Inferior parietal cortex (tissue), 1 donor: ENCODE measurements at regions not wholly inside any gene's neighbourhood (a gene's known extent, or its start where the extent isn't known, plus 50 kb on each side); places are given as distances from the start of the nearest gene placed in this dataset.

ENCODE experiments used
- DNase-seq: peaks from one replicate; pipeline ENCODE4 v3.0.0-alpha.2; 2016; ENCODE audit errors: extremely low spot score

DNA sequence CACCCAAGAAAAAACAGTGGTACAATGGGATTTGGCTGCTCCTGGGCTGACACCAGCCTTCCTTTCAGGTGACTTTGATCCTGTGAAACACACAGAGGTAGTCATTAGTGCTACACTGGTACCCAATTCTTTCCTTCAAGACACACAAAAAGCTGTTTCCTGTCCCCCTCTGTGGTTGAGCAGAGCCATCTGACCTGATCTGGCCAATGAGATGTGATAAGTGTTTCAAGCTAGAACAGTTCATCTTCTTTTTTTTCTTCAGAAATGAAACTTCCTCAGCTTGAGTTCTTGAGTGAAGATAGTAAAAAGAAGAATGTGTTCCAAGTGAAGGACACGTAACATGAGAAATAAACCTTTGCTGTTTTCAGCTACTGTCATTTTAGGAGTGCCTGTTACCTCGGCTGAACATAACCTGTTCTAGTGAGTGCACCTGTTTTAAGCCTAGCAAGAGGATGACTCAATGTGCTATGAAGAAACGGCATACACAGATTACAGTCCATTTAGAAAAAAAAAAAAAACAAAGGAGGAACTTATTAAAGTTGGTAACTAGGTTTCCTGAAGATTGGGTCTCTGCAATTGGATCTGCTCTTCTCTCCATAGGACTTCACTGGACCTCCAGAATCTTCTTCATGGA, 287.8 kb downstream of the GAS1 start:
- DNase-seq, result no peak

GRCh38 chr9:86655147-86655546, 292.2 kb downstream of the GAS1 start:
- DNase-seq, result no peak

DNA sequence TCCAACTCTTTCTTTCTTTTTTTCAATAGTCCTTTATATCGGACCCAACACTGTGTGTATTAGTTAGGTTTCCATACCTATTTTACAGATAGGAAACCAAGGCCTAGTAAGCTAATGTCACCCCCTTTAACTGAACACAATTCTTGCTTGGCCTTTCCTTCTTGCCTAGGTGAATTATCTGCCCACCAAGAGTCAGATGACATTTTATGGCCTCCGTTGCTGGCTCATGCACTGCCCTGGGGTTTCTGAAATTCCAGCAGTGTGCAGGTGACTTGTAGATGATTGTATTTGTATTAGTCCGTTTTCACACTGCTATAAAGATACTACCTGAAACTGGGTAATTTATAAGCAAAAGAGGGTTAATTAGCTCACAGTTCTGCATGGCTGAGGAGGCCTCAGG, 293.8 kb downstream of the GAS1 start:
- no peak for DNase-seq

DNA sequence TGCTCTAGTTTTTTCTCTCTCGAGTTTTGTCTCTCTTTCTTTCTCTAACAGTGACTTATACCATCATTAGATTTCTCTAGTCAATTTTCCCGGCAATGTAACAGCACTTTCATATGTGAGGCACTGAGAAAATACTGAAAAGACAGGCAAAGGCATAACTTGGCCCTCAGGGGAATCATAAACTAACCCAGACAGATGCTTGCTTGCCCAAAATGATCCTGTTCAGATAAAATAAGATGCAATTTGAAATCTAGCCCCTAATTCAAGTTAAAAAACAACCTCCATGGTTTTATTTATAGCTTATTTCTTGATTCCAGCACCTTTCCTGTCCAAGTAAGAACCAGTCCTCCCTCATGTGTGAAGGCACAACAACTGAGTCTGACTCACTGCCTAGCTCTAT, 294.6 kb downstream of the GAS1 start:
- peak; percentile 3 for DNase-seq

DNA sequence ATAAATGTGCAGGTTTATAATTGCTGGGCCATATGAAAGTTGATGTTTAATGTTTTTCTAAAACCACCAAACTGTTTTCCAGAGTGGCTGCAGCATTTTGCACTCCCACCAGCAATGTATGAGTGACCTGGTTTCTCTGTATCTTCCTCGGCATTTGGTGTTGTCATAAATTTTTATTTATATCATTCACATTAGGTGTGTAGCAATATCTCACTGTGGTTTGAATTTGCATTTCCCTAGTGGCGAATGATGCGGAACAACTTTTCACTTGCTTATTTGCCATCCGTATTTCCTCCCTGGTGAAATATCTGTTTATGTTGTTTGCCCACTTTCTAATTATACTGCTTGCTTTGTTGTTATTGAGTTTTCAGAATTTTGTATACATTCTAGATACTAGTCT, 295.7 kb upstream of the TUT7 start:
- DNase-seq, result no peak

DNA sequence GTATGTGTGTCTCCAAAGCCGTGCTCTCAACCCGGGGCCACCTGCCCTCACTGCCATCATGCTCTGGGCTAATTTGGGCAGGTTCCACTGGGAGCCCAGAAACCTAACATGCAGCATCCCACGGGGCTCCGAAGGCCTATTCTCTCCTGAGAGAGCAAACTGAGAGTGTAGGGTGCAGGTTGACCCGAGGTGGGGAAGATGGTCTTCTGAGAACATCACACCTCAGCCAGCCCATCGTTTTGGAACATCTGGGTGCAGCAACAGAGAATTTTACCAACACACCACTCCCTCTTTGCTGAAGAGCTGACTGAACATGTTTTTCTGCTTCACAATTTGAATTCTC, 294.6 kb upstream of the TUT7 start:
- no peak for DNase-seq

DNA sequence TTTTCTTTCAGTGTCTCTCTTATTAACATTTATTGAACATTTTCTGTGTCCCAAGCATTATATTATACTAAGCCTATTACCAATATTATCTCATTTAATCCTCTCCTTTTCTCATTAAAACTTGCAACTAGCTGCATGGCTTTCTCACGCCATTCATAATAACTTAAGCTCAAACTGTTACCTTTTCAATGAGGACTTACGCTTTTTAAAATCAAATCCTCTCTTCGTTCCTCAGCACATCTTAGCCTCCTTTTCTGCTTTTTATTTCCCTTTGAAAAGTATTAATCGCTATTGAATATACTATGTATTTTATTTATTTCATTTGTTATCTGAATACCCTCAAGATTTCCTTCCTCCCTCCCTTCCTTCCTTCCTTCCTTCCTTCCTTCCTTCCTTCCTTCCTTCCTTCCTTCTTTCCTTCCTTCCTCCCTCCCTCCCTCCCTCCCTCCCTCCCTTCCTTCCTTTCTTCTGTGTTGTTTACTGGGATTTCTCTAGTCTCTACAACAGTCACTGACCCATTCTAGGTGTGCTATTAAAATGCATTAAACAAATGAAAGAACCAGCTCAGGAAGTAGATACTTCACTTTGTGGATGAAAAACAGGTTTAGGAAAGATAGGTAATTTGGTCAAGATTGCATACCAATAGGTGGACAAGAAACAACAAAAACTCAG, 294.1 kb upstream of the TUT7 start:
- DNase-seq, result no peak

DNA sequence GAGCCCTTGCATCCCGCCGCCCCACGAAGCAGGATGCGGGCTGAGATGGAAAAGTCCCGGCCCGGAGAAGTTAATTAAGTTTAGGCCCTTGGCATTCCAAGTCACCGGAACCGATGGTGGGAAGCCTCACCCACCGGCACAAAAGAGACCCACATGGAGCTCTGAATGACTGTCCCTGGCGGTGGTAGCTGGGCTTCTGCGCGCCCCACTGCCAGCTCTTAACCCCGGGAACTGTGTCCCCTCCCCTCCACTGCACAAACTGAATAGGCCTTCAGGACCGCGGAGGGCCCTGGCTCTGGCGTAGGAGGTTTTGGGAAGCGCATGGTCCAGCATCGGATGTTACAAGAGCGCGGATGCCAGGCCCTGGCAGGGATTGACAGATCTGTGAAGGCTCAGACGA, 291.1 kb upstream of the TUT7 start:
- DNase-seq, result no peak

DNA sequence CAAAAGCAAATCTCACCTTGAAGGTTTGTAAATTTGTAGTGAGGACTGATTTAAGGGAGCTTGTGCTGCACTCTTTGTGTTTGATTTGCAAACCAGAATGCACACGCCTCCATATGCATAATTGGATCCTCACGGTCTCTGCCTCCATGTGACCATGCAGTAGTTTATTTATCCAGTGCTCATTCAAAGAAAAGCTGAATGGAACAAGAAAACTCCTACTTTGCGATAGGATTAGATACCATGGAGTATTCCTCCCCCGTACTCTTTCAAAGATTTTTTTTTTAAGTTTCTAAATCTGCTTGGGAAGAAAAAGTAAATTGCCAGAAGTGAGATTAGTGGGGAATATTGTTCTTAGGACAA, 290.4 kb upstream of the TUT7 start:
- DNase-seq, result no peak

- DNase-seq, result no peak
Measured at GRCh38 chr9:86643946-86644674, 289.9 kb upstream of the TUT7 start.

DNA sequence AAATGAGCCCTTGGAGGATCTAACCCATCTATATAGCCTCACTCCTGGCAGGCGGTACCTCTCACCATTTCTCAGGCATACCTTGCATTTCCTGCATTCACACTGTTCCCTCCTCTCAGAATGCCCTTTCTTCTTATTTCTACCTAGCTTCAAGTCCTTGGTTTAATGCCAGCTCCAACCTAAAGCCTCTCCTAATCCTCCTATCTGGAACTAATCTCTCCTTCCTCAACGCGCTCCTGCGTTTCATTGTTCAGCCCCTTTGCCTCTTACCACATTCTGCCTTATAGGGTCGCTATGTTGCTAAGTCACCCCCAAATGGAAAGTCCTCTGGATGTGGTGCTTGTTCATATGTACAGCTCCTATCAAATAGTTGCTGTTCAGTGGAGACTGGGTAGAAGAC, 288.5 kb upstream of the TUT7 start:
- no peak for DNase-seq

- DNase-seq, result no peak
Measured at GRCh38 chr9:86641970-86642369, 287.8 kb upstream of the TUT7 start.

DNA sequence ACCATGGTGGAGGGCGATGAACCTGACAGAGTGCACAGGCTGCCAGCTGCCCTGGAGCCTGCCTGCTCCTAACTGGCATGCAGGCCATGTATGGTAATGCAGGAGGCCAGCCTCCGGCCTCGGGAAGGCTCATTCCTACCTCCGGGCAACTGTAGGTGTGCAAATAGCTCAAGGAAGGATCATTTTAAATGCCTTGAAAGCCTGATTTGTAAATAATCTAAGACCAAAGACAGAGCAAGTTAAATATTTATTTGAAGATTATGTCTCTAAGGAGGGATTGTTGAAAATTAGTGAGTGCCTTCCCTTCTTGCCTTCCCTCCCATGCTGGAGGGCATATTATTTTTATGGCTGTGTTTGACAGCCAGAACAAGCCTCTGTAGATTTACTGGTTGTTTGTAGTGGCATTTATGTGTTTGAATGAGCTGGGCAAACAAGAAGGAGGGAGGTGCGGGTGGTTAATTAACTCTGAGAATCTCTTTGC, 285.7 kb upstream of the TUT7 start:
- DNase-seq, result no peak

- DNase-seq, result no peak
Measured at GRCh38 chr9:86639287-86639686, 285.1 kb upstream of the TUT7 start.

- no peak for DNase-seq
Measured at GRCh38 chr9:86638109-86638508, 283.9 kb upstream of the TUT7 start.

DNA sequence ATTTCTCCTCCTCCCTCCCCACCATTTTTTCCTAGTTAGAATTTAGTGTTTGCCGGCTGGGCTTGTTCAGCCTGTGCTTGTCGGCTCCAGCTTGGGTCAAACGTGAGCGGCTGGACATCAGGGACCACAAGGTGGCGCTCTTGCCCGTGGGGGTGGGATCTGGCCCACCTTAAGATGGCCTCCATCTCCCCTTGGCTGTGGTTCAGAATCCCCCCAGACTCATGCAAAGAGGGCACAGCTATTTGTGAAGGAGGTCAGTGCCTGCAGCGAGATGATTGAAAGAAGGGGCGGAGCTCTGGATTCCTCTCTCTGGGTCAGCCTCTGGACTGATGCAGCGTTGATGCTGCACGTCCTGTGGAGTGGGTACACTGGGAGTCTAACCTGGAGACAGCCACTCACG, 283.3 kb upstream of the TUT7 start:
- DNase-seq, result no peak

DNA sequence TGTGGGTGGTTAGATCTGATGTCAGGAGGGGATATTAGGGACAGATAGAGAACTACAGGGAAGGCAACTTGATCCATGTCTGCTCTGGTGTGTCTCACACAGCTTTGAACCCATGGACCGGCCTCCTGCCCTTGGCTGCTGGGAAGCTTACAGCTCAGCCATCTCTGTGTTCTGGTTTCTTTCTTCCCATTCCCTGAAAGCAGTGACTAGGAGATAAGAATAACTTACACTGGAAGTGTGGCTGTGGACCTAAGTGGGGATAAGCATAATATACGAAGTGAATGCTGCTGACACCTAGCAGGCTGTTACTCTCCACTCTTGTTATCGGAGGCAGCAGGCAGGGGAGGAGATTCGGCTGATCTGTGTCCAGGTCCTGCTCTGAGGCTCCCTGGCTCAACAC, 282.3 kb upstream of the TUT7 start:
- DNase-seq, result no peak

DNA sequence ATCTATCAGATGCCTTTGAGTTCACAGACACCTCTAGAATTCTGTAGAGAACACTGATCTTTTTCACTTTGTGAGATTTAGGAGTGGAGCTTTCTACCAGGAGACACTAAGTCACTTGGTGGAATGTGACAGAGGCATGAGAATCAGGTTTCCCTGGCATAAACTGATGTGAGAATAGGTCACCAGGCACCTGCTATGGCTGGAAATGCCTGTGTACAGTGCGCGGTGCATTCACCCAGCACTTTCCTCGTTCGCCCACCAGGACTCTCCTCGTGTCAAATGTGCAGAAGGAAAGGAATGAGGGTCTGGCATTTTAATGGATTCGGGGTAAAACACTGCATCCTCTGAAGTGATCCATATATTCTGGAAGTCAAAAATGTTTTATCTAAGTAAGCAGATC, 281.8 kb upstream of the TUT7 start:
- DNase-seq, result no peak

DNA sequence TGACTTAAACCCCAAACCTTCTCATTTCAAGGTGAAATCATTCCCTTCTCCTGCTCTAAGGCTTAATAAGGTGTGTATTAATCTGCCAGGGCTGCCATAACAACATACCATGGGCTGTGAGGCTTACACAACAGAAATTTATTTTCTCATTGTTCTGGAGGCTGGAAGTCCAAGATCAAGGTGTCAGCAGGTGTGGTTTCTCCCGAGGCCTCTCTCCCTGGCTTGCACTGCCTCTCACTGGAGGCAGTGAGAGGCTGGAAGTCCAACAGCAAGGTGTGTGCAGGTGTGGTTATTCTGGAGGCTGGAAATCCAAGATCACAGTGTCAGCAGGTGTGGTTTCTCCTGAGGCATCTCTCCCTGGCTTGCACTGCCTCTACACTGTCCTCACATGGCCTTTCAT, 280.3 kb upstream of the TUT7 start:
- no peak for DNase-seq

- no peak for DNase-seq
Measured at GRCh38 chr9:86633945-86634344, 279.7 kb upstream of the TUT7 start.

GRCh38 chr9:86632537-86632936, 278.3 kb upstream of the TUT7 start:
- DNase-seq, result no peak

DNA sequence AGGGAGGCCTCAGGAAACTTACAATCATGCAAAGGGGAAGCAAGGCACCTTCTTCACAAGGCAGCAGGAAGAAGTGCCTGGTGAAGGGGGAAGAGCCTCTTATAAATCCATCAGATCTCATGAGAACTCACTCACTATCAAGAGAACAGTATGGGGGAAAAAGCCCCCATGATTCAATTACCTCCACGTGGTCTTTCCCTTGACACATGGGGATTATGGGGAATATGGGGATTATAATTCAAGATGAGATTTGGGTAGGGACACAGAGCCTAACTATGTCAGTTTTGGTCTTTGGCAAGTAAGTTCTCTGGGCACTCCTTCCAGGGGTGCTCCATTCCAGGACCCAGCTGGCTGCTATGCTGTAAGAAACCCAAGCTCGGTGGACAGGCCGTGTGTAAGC, 275.3 kb upstream of the TUT7 start:
- DNase-seq, result no peak

GRCh38 chr9:86626802-86627201, 272.6 kb upstream of the TUT7 start:
- no peak for DNase-seq
